Activated CD8-positive, alpha-beta memory T cell treated with anti-CD3 and anti-CD28 coated beads, Interleukin-2, amount 50 U/mL, for 24 hours (primary cell): ENCODE measurements at regions not wholly inside any gene's neighbourhood (a gene's known extent, or its start where the extent isn't known, plus 50 kb on each side); places are given as distances from the start of the nearest gene placed in this dataset.
"Not testable (repeated sequence)": the region's sequence is repeated elsewhere in the genome, so short reads cannot be mapped to it uniquely, and the experiment has no call there.

Experiments
- DNase-seq: peaks from one replicate; pipeline ENCODE4 v3.0.0-alpha.2; 2020; ENCODE audit errors: extremely low read depth

- DNase-seq, result no peak
Observed at GRCh38 chr1:67530071-67530470, 99.9 kb upstream of the SERBP1 start.

GRCh38 chr1:67532452-67533216 lies 102.4 kb upstream of the SERBP1 start:
- DNase-seq, result no peak

- no peak for DNase-seq
Observed at GRCh38 chr1:67534627-67535065, 104.4 kb upstream of the SERBP1 start.

GRCh38 chr1:67535474-67535873 lies 105.3 kb upstream of the SERBP1 start:
- DNase-seq, result no peak

GRCh38 chr1:67536957-67537666 lies 106.9 kb upstream of the SERBP1 start:
- DNase-seq, result no peak

GRCh38 chr1:67537667-67538018 lies 107.4 kb upstream of the SERBP1 start:
- no peak for DNase-seq

- DNase-seq, result no peak
Observed at GRCh38 chr1:67540025-67540732, 110.0 kb upstream of the SERBP1 start.

GRCh38 chr1:67540733-67541125 lies 110.5 kb upstream of the SERBP1 start:
- no peak for DNase-seq

GRCh38 chr1:67542747-67543146 lies 112.5 kb upstream of the SERBP1 start:
- DNase-seq, result no peak

GRCh38 chr1:67544921-67545320 lies 114.7 kb upstream of the SERBP1 start:
- DNase-seq, result no peak

- no peak for DNase-seq
Observed at GRCh38 chr1:67545364-67545763, 115.2 kb upstream of the SERBP1 start.

- no peak for DNase-seq
Observed at GRCh38 chr1:67551375-67551774, 121.2 kb upstream of the SERBP1 start.

- DNase-seq, result no peak
Observed at GRCh38 chr1:67552336-67552759, 122.1 kb upstream of the SERBP1 start.

- DNase-seq, result not testable (repeated sequence)
Observed at GRCh38 chr1:67554204-67554603, 124.0 kb upstream of the SERBP1 start.

- no peak for DNase-seq
Observed at GRCh38 chr1:67555461-67556296, 125.5 kb upstream of the SERBP1 start.

GRCh38 chr1:67556297-67556900 lies 126.2 kb upstream of the SERBP1 start:
- DNase-seq, result no peak

GRCh38 chr1:67557696-67558448 lies 127.1 kb upstream of the GADD45A start:
- no peak for DNase-seq

- DNase-seq, result no peak
Observed at GRCh38 chr1:67558449-67559193, 126.4 kb upstream of the GADD45A start.

GRCh38 chr1:67559222-67559700 lies 125.7 kb upstream of the GADD45A start:
- DNase-seq, result no peak
